ENCODE measurements at regions not wholly inside any gene's neighbourhood (a gene's known extent, or its start where the extent isn't known, plus 50 kb on each side); places are given as distances from the start of the nearest gene placed in this dataset.

DNA sequence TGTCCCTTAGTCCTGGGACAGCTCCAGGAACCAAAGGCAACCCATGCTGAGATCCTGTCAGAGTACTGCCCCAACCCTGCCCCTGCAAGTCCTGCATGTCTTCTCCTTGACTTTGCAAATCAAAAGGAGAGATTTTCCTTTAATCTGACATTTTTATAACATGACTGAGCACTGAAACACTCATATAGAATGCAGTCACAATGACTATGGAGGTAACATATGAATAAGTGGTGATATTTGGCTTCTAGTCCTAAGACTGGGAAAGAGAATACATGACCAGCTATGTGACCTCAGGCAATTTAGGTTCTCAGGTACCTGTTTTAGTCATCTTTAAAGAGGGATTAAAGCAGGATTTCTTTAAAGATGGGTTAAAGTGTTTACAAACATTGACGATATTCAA lies 941.6 kb upstream of the CDH8 start:
- no peak for DNase-seq
- Mint-ChIP-seq H3K4me3 (no peak overlapping the region), H3K9me3 (peaks cover 14% of the 10 kb centered on the region), H3K36me3 (ENCODE audit: low read depth) (no peaks in the 10 kb centered on the region), H3K4me1 (ENCODE audit: low read depth) (no peaks in the 10 kb centered on the region), H3K27ac (no peak overlapping the region), H3K27me3 (ENCODE audit: low read depth) (no peaks in the 10 kb centered on the region)
- CTCF ChIA-PET = no interaction called here
- intact Hi-C loops (cut with micrococcal nuclease) = no loop called here

DNA sequence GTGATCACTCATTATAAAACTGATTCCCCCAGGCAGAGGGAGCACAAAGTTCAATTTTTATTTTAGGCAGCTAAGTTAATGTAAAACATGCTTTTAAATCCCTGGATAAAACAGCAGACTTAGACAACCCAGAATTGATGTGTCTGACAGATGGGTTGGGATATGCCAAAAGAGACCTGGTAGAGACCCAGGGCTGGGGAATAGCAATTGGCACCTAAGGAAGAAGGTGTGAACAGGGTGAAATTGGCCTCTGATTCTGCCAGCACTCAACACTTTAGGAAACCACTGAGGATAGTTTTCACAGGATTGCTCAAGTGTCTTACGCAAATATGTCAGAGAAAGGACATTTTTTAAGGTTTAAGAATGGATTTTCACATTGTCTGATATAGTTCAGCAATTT lies 938.2 kb upstream of the CDH8 start:
- no peaks in the 10 kb centered on the region for H3K27me3 Mint-ChIP-seq (ENCODE audit: low read depth)
- H3K36me3 Mint-ChIP-seq (ENCODE audit: low read depth) = no peaks in the 10 kb centered on the region
- CTCF ChIA-PET = no interaction called here
- intact Hi-C loops (cut with micrococcal nuclease) = loop anchor here (2.0 kb wide), 1 partner anchor 62 kb away; no protein-coding TSS in a partner anchor
- H3K4me3 Mint-ChIP-seq = no peak overlapping the region
- H3K4me1 Mint-ChIP-seq (ENCODE audit: low read depth) = no peaks in the 10 kb centered on the region
- H3K9me3 Mint-ChIP-seq = peaks cover 14% of the 10 kb centered on the region
- no peak overlapping the region for H3K27ac Mint-ChIP-seq
- no peak for DNase-seq

DNA sequence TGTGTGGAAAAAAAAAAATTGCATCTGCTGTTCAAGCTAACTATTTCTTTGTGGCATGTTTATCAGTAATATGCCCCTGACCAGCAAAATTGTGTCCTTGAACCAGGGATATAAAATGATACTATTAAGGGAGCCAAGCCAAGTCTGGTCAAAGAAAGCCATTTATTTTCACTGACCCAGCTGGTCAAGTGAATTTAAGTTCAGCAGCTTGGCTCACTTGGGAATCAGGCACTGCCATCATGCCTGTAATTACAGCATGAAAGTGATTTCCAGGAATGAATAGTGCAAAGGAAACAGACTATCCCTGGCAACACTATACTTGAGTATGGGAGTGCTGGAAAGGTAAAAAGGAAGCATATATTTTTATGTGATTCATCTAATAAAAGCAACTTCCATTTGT lies 934.6 kb upstream of the CDH8 start:
- CTCF ChIA-PET = interaction anchor here (0.7 kb wide), 1 partner anchor 20 kb away, joined by 7 read pairs; no protein-coding TSS in a partner anchor
- Mint-ChIP-seq H3K9me3 (peaks cover 9% of the 10 kb centered on the region), H3K27me3 (ENCODE audit: low read depth) (no peaks in the 10 kb centered on the region), H3K27ac (no peak overlapping the region), H3K4me3 (no peak overlapping the region), H3K4me1 (ENCODE audit: low read depth) (no peaks in the 10 kb centered on the region), H3K36me3 (ENCODE audit: low read depth) (no peaks in the 10 kb centered on the region)
- no peak for DNase-seq
- intact Hi-C loops (cut with micrococcal nuclease) = no loop called here

DNA sequence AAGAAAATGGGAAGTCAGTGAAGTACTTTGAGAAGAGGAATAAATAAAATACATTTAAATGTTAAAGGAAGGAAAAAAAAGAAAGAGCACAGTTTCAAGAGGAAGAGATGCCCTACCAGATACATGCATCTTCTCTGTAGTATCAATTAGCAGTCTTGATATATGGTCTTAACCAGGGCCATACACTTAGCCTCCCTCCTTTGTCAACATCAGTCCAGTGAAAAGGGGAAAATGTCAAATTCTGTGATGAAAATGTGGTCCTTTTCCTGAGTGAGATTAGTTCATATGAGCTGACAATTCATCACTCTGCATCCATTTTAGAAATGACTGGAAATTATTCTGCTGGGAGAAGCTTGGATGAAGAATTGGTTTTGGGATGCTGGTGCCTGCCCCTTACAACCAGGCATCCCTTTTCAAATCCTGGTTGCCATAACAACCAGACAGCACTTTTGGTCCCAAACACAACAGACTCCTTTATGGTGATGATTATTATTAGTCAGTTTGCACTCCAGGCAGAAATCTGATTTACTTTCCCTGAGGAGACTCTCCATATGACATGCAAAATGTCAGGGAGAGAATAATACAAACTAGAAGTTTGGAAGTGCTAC lies 933.6 kb upstream of the CDH8 start:
- Mint-ChIP-seq H3K4me3 (no peak overlapping the region), H3K27me3 (ENCODE audit: low read depth) (no peaks in the 10 kb centered on the region), H3K27ac (no peak overlapping the region), H3K36me3 (ENCODE audit: low read depth) (no peaks in the 10 kb centered on the region), H3K9me3 (peaks cover 5% of the 10 kb centered on the region), H3K4me1 (ENCODE audit: low read depth) (no peaks in the 10 kb centered on the region)
- DNase-seq = no peak
- intact Hi-C loops (cut with micrococcal nuclease) = no loop called here
- CTCF ChIA-PET = no interaction called here

DNA sequence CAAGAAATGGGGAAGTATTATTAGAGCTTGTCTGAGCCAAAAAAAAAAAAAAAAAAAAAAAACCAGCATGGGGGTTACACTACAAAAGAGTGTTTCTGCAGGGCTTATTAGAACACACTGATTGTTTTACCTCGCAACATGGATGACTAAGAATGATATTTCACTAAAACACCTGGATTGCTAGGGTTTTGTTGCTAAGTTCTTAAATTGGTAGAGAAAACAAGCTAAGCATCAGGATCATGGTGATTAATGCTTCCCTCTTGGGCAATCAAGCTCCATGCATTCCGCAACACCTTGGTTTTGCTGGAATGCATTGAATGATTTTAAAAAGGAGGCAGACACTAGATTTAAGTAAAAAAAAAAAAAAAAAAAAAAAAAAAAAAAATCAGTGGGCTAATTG lies 931.4 kb upstream of the CDH8 start:
- Mint-ChIP-seq H3K36me3 (ENCODE audit: low read depth) (no peaks in the 10 kb centered on the region), H3K27ac (no peak overlapping the region), H3K4me3 (no peak overlapping the region), H3K4me1 (ENCODE audit: low read depth) (no peaks in the 10 kb centered on the region), H3K27me3 (ENCODE audit: low read depth) (no peaks in the 10 kb centered on the region), H3K9me3 (no peaks in the 10 kb centered on the region)
- intact Hi-C loops (cut with micrococcal nuclease) = no loop called here
- CTCF ChIA-PET = no interaction called here
- DNase-seq = no peak

DNA sequence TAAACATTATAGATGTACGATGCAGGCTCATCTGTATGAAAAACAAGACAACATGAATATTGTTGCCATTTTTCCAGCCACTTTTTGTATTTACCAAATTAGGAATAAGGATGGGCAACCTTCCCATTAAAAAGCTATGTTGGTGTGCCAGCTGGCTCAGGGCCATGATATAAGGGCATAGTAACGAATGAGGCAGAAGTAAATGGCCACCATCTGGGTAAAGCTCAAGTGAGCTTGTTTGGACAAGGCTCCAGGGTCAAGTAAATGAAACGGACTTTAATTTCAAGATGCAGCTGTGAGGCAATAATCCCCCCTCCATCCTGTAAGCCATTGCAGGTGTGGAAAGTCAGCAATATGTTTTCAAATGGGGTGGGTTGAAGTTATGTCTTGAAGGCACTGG lies 930.9 kb upstream of the CDH8 start:
- DNase-seq = no peak
- no peak overlapping the region for H3K4me3 Mint-ChIP-seq
- no peaks in the 10 kb centered on the region for H3K27me3 Mint-ChIP-seq (ENCODE audit: low read depth)
- no peaks in the 10 kb centered on the region for H3K9me3 Mint-ChIP-seq
- no peaks in the 10 kb centered on the region for H3K4me1 Mint-ChIP-seq (ENCODE audit: low read depth)
- no peak overlapping the region for H3K27ac Mint-ChIP-seq
- intact Hi-C loops (cut with micrococcal nuclease) = no loop called here
- CTCF ChIA-PET = no interaction called here
- H3K36me3 Mint-ChIP-seq (ENCODE audit: low read depth) = no peaks in the 10 kb centered on the region

DNA sequence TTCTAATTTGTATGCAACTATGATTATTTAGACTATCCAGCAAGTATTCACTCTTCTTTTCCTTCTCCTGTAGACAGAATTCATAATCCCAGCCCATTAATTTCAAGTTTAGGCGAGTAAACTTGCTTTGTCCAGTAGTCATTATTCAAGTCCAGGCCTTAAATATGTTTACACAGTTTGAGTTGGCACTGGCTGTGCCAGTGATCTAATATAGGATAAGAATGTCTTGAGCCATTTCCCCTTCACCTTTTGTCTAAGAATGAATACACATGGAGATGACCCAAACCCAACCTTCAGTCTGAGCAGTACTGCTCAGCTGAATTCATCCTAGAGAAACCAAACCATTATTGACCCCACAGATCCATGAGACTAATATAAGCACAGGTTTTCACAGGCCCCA lies 930.4 kb upstream of the CDH8 start:
- no peak overlapping the region for H3K4me3 Mint-ChIP-seq
- no peaks in the 10 kb centered on the region for H3K4me1 Mint-ChIP-seq (ENCODE audit: low read depth)
- intact Hi-C loops (cut with micrococcal nuclease) = no loop called here
- H3K36me3 Mint-ChIP-seq (ENCODE audit: low read depth) = no peaks in the 10 kb centered on the region
- no peak overlapping the region for H3K27ac Mint-ChIP-seq
- no peak for DNase-seq
- H3K27me3 Mint-ChIP-seq (ENCODE audit: low read depth) = no peaks in the 10 kb centered on the region
- CTCF ChIA-PET = no interaction called here
- H3K9me3 Mint-ChIP-seq = no peaks in the 10 kb centered on the region

DNA sequence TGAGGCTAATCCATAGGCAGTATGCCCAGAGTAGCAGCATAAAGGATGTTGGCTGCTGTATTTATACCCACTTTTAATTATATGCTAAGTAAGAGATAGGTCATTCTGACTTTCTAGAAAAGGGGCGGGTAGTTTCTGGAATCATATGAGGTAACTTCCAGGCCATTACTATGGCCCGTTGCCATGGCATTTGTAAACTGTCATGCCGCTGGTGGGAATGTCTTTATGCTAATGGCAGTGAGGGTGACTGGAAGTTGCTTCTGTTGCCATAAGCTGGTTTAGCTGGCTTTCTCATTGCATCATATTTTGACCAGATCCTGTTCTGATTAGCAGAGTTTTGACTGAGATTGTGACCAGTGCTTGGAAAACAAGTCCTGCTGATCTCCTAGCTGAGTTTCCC lies 929.6 kb upstream of the CDH8 start:
- DNase-seq = no peak
- Mint-ChIP-seq H3K9me3 (peaks cover 1% of the 10 kb centered on the region), H3K4me3 (no peak overlapping the region), H3K27me3 (ENCODE audit: low read depth) (no peaks in the 10 kb centered on the region), H3K4me1 (ENCODE audit: low read depth) (no peaks in the 10 kb centered on the region), H3K36me3 (ENCODE audit: low read depth) (no peaks in the 10 kb centered on the region), H3K27ac (no peak overlapping the region)
- intact Hi-C loops (cut with micrococcal nuclease) = no loop called here
- CTCF ChIA-PET = no interaction called here

DNA sequence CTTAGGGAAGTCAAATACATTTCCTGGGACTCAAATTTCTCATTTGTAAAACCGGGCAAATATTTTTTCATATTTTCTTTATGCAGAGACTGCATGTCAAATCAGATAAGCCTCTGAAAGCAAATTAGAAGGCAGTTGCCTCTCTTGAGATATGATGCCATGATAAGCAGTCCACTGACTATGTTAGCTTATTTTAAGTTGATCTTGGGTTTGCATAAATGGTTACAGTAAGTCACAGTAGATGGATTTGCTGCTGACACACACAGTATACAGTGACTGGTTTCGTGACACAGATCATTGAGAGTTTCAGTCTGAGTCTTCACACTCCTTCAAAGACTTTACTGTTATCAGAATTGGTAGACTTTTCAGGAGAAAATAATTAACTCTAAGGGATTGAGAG lies 927.6 kb upstream of the CDH8 start:
- Mint-ChIP-seq H3K36me3 (ENCODE audit: low read depth) (no peaks in the 10 kb centered on the region), H3K9me3 (peaks cover 1% of the 10 kb centered on the region), H3K4me1 (ENCODE audit: low read depth) (no peaks in the 10 kb centered on the region), H3K27me3 (ENCODE audit: low read depth) (no peaks in the 10 kb centered on the region), H3K4me3 (no peak overlapping the region), H3K27ac (no peak overlapping the region)
- intact Hi-C loops (cut with micrococcal nuclease) = no loop called here
- CTCF ChIA-PET = no interaction called here
- DNase-seq = no peak

DNA sequence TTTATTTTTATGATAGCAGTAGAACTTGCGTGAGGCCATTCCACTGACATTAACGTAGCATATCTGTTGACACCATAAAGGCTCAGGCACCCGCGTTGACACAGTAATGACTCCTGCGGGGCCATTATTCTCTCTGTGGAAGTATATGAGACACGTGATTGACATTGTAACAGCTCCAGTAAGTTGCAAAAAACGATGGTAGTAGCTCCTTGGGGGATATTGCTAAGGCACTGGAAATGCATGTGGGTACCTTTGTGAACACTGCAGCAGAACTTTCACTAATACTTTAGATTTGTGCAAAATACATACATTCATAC lies 918.8 kb upstream of the CDH8 start:
- CTCF ChIA-PET = interaction anchor here (0.5 kb wide), 1 partner anchor 1067 kb away, joined by 3 read pairs; no protein-coding TSS in a partner anchor
- Mint-ChIP-seq H3K36me3 (ENCODE audit: low read depth) (no peaks in the 10 kb centered on the region), H3K4me1 (ENCODE audit: low read depth) (no peaks in the 10 kb centered on the region), H3K9me3 (peaks cover 3% of the 10 kb centered on the region), H3K4me3 (no peak overlapping the region), H3K27me3 (ENCODE audit: low read depth) (no peaks in the 10 kb centered on the region), H3K27ac (no peak overlapping the region)
- DNase-seq = no peak
- intact Hi-C loops (cut with micrococcal nuclease) = no loop called here

DNA sequence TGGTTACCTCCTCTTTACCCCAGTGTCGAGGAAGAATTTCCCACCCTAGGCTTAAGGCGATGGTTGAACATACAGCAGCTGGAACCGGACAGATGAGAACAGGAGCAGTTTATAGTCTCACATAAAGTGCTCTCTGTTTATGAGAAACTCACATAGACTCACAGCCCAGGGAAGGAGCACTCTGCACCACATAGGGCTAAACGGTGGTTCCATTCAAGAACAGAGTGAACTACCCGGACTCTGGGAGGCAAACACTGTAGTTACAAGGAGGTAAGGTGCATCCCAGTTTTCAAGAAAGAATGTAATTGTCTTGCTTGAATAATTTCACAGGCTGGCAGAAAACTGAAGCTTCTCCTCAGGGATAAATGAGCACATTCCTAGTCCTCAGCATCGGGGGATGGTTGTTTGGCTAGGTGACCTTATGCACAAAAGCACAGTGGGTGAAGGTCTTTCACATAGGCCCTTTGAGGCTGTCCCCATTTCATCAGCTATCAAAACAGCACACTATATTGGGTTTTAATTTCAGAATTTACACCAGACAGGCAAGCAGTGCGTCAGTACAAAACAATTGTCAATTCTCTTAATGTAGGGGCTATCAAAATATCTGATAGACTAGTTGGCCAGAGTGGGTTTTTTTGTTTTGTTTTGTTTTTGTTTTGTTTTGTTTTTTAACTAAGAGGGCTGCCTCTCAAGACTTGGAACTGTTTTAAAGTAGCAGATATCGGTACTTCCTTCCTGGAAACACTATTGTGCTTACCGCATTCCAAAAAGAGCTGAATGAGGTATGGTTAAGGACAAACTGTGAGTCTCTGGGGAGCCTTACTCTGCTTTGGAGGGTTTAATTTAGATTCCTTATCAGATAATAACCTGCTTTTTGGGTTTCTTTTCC lies 918.1 kb upstream of the CDH8 start:
- H3K4me1 Mint-ChIP-seq (ENCODE audit: low read depth) = no peaks in the 10 kb centered on the region
- no peak overlapping the region for H3K4me3 Mint-ChIP-seq
- no peaks in the 10 kb centered on the region for H3K27me3 Mint-ChIP-seq (ENCODE audit: low read depth)
- no peak overlapping the region for H3K27ac Mint-ChIP-seq
- DNase-seq = no peak
- no peaks in the 10 kb centered on the region for H3K36me3 Mint-ChIP-seq (ENCODE audit: low read depth)
- CTCF ChIA-PET = no interaction called here
- peaks cover 4% of the 10 kb centered on the region for H3K9me3 Mint-ChIP-seq
- intact Hi-C loops (cut with micrococcal nuclease) = no loop called here

DNA sequence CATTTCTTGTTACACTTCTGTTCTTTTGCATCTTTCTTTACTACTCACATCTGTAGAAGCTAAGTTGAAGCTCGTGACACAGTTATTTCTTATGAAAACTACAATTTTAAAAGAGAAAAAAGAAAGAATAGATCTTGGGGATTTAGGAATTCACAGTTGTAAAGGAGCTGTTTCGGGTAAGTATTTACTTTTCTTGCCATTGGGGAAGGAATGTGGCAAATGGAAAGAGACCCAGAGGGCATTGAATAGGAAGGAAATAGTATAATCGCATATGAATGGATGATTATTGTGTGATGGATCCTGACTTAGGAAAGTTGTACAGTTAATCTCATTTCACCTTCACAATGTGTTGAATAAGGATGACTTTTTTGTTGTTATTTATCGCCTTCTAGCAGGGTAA lies 914.1 kb upstream of the CDH8 start:
- intact Hi-C loops (cut with micrococcal nuclease) = no loop called here
- Mint-ChIP-seq H3K36me3 (ENCODE audit: low read depth) (no peaks in the 10 kb centered on the region), H3K9me3 (peaks cover 10% of the 10 kb centered on the region), H3K27me3 (ENCODE audit: low read depth) (no peaks in the 10 kb centered on the region), H3K27ac (no peak overlapping the region), H3K4me3 (no peak overlapping the region), H3K4me1 (ENCODE audit: low read depth) (no peaks in the 10 kb centered on the region)
- CTCF ChIA-PET = interaction anchor here (0.6 kb wide), 1 partner anchor 12 kb away, joined by 3 read pairs; no protein-coding TSS in a partner anchor
- no peak for DNase-seq

DNA sequence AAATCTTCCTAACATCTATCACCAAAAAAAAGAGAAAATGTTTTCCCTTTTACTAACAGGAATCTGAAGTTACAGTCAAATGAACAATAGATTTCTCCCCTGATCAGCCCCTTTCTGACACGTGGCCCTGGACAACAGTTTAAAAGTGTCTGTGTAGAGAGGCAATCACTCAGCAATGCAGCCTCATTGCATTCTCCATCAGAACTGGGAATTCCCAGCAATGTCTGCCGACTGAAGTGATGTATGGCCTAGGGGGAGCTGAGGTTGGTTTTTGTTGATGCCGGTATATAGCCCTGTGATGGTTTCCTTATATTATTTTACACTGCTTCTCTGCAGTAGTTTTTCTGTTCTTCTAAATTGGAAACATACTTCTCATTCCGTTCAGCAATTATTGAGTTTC lies 904.3 kb upstream of the CDH8 start:
- CTCF ChIA-PET = no interaction called here
- Mint-ChIP-seq H3K9me3 (peaks cover 10% of the 10 kb centered on the region), H3K4me1 (ENCODE audit: low read depth) (no peaks in the 10 kb centered on the region), H3K27me3 (ENCODE audit: low read depth) (no peaks in the 10 kb centered on the region), H3K4me3 (no peak overlapping the region), H3K27ac (no peak overlapping the region), H3K36me3 (ENCODE audit: low read depth) (no peaks in the 10 kb centered on the region)
- intact Hi-C loops (cut with micrococcal nuclease) = no loop called here
- DNase-seq = no peak
